Ishikawa (cell line): ENCODE measurements at regions not wholly inside any gene's neighbourhood (a gene's known extent, or its start where the extent isn't known, plus 50 kb on each side); places are given as distances from the start of the nearest gene placed in this dataset.

Source experiments
- CEBPB ChIP-seq: IDR thresholded peaks from 2 replicates; pipeline ENCODE4 v1.6.1; 2012
- CREB1 ChIP-seq: IDR thresholded peaks from 2 replicates; pipeline ENCODE4 v1.6.1; 2012; ENCODE audit warnings: low read depth
- EGR1 ChIP-seq: IDR thresholded peaks from 2 replicates; pipeline ENCODE4 v1.6.1; 2012
- EP300 ChIP-seq: IDR thresholded peaks from 2 replicates; pipeline ENCODE4 v1.6.1; 2012; ENCODE audit warnings: borderline replicate concordance
- FOXM1 ChIP-seq: IDR thresholded peaks from 2 replicates; pipeline ENCODE4 v1.6.1; 2012; ENCODE audit warnings: low read depth, borderline replicate concordance
- MAX ChIP-seq: IDR thresholded peaks from 2 replicates; pipeline ENCODE4 v1.6.1; 2012
- NFIC ChIP-seq: IDR thresholded peaks from 2 replicates; pipeline ENCODE4 v1.6.1; 2012
- RAD21 ChIP-seq: IDR thresholded peaks from 2 replicates; pipeline ENCODE4 v1.6.1; 2012; ENCODE audit warnings: low read depth
- TAF1 ChIP-seq: IDR thresholded peaks from 2 replicates; pipeline ENCODE4 v1.6.1; 2012; ENCODE audit warnings: low read depth, mild to moderate bottlenecking
- TCF12 ChIP-seq: IDR thresholded peaks from 2 replicates; pipeline ENCODE4 v1.6.1; 2012; ENCODE audit warnings: low read depth
- TEAD4 ChIP-seq: IDR thresholded peaks from 2 replicates; pipeline ENCODE4 v1.6.1; 2012
- YY1 ChIP-seq: IDR thresholded peaks from 2 replicates; pipeline ENCODE4 v1.6.1; 2012; ENCODE audit warnings: low read depth
- ZBTB7A ChIP-seq: IDR thresholded peaks from 2 replicates; pipeline ENCODE4 v1.6.1; 2012; ENCODE audit warnings: low read depth
- TF ChIP-seq, protein P1 (sequence below): IDR thresholded peaks from 2 replicates; pipeline ENCODE4 v1.6.1; 2012; ENCODE audit warnings: low read depth, mild to moderate bottlenecking
- TF ChIP-seq, protein P2 (sequence below): IDR thresholded peaks from 2 replicates; pipeline ENCODE4 v1.6.1; 2012

DNA sequence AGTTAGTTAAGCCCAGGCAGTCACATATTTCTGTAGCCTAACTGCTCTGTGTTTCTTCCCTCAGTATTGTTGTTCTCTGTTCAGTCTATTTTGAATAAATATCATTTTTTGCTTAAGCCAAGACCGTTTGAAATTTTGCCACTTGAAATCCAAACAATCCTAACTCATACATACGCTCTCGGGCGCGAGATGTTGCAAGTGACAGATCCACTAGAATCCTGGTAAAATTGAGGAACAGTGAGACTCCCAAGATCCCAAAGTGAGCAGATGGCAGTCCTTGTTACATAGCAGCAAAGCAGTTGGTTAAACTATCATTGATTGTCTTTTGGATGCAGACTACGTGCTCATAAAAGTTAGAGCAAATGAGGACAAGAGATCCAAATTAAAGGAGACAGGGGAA, 625.4 kb downstream of the TBL1XR1 start:
- TF ChIP-seq EP300 (no peak), NFIC (no peak), MAX (no peak), EGR1 (no peak), FOXM1 (no peak), TCF12 (no peak), YY1 (no peak), TEAD4 (no peak), ZBTB7A (no peak), TAF1 (no peak), RAD21 (no peak), CREB1 (no peak), CEBPB (no peak)
- TF ChIP-seq, protein P1, sequence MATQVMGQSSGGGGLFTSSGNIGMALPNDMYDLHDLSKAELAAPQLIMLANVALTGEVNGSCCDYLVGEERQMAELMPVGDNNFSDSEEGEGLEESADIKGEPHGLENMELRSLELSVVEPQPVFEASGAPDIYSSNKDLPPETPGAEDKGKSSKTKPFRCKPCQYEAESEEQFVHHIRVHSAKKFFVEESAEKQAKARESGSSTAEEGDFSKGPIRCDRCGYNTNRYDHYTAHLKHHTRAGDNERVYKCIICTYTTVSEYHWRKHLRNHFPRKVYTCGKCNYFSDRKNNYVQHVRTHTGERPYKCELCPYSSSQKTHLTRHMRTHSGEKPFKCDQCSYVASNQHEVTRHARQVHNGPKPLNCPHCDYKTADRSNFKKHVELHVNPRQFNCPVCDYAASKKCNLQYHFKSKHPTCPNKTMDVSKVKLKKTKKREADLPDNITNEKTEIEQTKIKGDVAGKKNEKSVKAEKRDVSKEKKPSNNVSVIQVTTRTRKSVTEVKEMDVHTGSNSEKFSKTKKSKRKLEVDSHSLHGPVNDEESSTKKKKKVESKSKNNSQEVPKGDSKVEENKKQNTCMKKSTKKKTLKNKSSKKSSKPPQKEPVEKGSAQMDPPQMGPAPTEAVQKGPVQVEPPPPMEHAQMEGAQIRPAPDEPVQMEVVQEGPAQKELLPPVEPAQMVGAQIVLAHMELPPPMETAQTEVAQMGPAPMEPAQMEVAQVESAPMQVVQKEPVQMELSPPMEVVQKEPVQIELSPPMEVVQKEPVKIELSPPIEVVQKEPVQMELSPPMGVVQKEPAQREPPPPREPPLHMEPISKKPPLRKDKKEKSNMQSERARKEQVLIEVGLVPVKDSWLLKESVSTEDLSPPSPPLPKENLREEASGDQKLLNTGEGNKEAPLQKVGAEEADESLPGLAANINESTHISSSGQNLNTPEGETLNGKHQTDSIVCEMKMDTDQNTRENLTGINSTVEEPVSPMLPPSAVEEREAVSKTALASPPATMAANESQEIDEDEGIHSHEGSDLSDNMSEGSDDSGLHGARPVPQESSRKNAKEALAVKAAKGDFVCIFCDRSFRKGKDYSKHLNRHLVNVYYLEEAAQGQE = no peak
- TF ChIP-seq, protein P2, sequence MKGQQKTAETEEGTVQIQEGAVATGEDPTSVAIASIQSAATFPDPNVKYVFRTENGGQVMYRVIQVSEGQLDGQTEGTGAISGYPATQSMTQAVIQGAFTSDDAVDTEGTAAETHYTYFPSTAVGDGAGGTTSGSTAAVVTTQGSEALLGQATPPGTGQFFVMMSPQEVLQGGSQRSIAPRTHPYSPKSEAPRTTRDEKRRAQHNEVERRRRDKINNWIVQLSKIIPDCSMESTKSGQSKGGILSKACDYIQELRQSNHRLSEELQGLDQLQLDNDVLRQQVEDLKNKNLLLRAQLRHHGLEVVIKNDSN = no peak

- no peak for TF ChIP-seq EP300
- no peak for TF ChIP-seq CREB1
- TF ChIP-seq, protein P1 = no peak
- TF ChIP-seq MAX = no peak
- no peak for TF ChIP-seq ZBTB7A
- TF ChIP-seq, protein P2 = no peak
- no peak for TF ChIP-seq TEAD4
- no peak for TF ChIP-seq YY1
- no peak for TF ChIP-seq NFIC
- no peak for TF ChIP-seq TCF12
- TF ChIP-seq FOXM1 = no peak
- TF ChIP-seq CEBPB = no peak
- TF ChIP-seq EGR1 = no peak
- TF ChIP-seq TAF1 = no peak
- TF ChIP-seq RAD21 = no peak
These were observed 626.3 kb downstream of the TBL1XR1 start for GRCh38 chr3:176570992-176571391.

- TF ChIP-seq, protein P2 = no peak
- TF ChIP-seq ZBTB7A (no peak), CREB1 (no peak), TAF1 (no peak), RAD21 (no peak), FOXM1 (no peak), CEBPB (no peak), YY1 (no peak), NFIC (no peak), EGR1 (no peak), TCF12 (no peak), TEAD4 (no peak), MAX (no peak), EP300 (no peak)
- TF ChIP-seq, protein P1 = no peak
These were observed 629.1 kb downstream of the TBL1XR1 start for GRCh38 chr3:176568189-176568588.

- TF ChIP-seq TCF12 (no peak), EP300 (no peak), TEAD4 (no peak), NFIC (no peak), ZBTB7A (no peak), YY1 (no peak), CREB1 (no peak), RAD21 (no peak), EGR1 (no peak), FOXM1 (no peak), MAX (no peak), CEBPB (no peak), TAF1 (no peak)
- TF ChIP-seq, protein P2 = no peak
- TF ChIP-seq, protein P1 = no peak
These were observed 630.5 kb downstream of the TBL1XR1 start for GRCh38 chr3:176566757-176567156.
